Activated CD4-positive, alpha-beta T cell treated with anti-CD3 and anti-CD28 coated beads for 4 hours (primary cell): ENCODE measurements at regions not wholly inside any gene's neighbourhood (a gene's known extent, or its start where the extent isn't known, plus 50 kb on each side); places are given as distances from the start of the nearest gene placed in this dataset.

ENCODE experiments used
- DNase-seq, 2 donors: peaks; one replicate each; pipeline ENCODE4 v3.0.0-alpha.2; 2020

GRCh38 chr5:68432682-68433081 is 217.1 kb downstream of the PIK3R1 start:
- DNase-seq: peak; percentile 44 to 49

- DNase-seq: no peak
Observed at GRCh38 chr5:68433526-68433922, 218.0 kb downstream of the PIK3R1 start.

- DNase-seq: peak; percentile 95 to 98
Observed at GRCh38 chr5:68433923-68434879, 218.6 kb downstream of the PIK3R1 start.

- no peak for DNase-seq
Observed at GRCh38 chr5:68435611-68436010, 220.1 kb downstream of the PIK3R1 start.

GRCh38 chr5:68436686-68437520 is 221.3 kb downstream of the PIK3R1 start:
- no peak for DNase-seq

- no peak for DNase-seq
Observed at GRCh38 chr5:68438876-68439275, 223.3 kb downstream of the PIK3R1 start.

GRCh38 chr5:68440245-68440644 is 224.7 kb downstream of the PIK3R1 start:
- no peak for DNase-seq

- DNase-seq: no peak
Observed at GRCh38 chr5:68440651-68441050, 225.1 kb downstream of the PIK3R1 start.

GRCh38 chr5:68441309-68442073 is 225.9 kb downstream of the PIK3R1 start:
- peak in 1 of 2 donors; percentile 13 for DNase-seq

GRCh38 chr5:68443091-68443490 is 227.5 kb downstream of the PIK3R1 start:
- DNase-seq: no peak

- DNase-seq: no peak
Observed at GRCh38 chr5:68444048-68444447, 228.5 kb downstream of the PIK3R1 start.

- DNase-seq: no peak
Observed at GRCh38 chr5:68444833-68445232, 229.3 kb downstream of the PIK3R1 start.

- no peak for DNase-seq
Observed at GRCh38 chr5:68445257-68446069, 229.9 kb downstream of the PIK3R1 start.

- DNase-seq: no peak
Observed at GRCh38 chr5:68446070-68446357, 230.5 kb downstream of the PIK3R1 start.

GRCh38 chr5:68446487-68446894 is 230.9 kb downstream of the PIK3R1 start:
- no peak for DNase-seq

GRCh38 chr5:68447136-68447929 is 231.8 kb downstream of the PIK3R1 start:
- no peak for DNase-seq

GRCh38 chr5:68449380-68449779 is 233.8 kb downstream of the PIK3R1 start:
- DNase-seq: no peak

GRCh38 chr5:68450245-68450852 is 234.8 kb downstream of the PIK3R1 start:
- DNase-seq: no peak

GRCh38 chr5:68452286-68452685 is 236.7 kb downstream of the PIK3R1 start:
- DNase-seq: no peak

GRCh38 chr5:68454172-68454571 is 238.6 kb downstream of the PIK3R1 start:
- DNase-seq: no peak

- DNase-seq: no peak
Observed at GRCh38 chr5:68454766-68455165, 239.2 kb downstream of the PIK3R1 start.
